ENCODE measurements at regions not wholly inside any gene's neighbourhood (a gene's known extent, or its start where the extent isn't known, plus 50 kb on each side); places are given as distances from the start of the nearest gene placed in this dataset.

DNA sequence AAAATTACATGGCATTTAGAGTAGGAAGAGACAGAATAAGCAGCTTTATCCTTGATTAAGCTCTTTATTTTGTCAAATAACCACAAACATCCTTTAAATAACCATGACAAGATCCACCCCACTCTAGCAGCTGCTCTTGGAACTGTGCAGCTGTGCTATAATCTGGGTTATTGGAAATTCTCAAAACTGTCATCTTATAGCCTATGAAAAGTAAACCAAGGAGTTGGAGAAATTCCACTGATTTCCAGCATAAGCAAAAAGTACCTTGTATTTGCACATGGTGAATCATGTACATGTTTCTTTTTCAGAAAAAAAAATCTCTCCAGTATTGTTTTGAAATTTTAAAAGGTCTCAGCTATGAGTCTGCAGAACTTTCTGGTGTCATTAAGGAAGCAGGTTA, 88.8 kb upstream of the ABI3BP start:
- TF ChIP-seq, protein P1, sequence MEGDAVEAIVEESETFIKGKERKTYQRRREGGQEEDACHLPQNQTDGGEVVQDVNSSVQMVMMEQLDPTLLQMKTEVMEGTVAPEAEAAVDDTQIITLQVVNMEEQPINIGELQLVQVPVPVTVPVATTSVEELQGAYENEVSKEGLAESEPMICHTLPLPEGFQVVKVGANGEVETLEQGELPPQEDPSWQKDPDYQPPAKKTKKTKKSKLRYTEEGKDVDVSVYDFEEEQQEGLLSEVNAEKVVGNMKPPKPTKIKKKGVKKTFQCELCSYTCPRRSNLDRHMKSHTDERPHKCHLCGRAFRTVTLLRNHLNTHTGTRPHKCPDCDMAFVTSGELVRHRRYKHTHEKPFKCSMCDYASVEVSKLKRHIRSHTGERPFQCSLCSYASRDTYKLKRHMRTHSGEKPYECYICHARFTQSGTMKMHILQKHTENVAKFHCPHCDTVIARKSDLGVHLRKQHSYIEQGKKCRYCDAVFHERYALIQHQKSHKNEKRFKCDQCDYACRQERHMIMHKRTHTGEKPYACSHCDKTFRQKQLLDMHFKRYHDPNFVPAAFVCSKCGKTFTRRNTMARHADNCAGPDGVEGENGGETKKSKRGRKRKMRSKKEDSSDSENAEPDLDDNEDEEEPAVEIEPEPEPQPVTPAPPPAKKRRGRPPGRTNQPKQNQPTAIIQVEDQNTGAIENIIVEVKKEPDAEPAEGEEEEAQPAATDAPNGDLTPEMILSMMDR (IDR thresholded peaks at IDR 0.05) = no peak
- TF ChIP-seq POLR2A (IDR thresholded peaks at IDR 0.05) = no peak

All from thyroid gland (tissue), 4 donors.